ENCODE measurements at regions not wholly inside any gene's neighbourhood (a gene's known extent, or its start where the extent isn't known, plus 50 kb on each side); places are given as distances from the start of the nearest gene placed in this dataset.

DNA sequence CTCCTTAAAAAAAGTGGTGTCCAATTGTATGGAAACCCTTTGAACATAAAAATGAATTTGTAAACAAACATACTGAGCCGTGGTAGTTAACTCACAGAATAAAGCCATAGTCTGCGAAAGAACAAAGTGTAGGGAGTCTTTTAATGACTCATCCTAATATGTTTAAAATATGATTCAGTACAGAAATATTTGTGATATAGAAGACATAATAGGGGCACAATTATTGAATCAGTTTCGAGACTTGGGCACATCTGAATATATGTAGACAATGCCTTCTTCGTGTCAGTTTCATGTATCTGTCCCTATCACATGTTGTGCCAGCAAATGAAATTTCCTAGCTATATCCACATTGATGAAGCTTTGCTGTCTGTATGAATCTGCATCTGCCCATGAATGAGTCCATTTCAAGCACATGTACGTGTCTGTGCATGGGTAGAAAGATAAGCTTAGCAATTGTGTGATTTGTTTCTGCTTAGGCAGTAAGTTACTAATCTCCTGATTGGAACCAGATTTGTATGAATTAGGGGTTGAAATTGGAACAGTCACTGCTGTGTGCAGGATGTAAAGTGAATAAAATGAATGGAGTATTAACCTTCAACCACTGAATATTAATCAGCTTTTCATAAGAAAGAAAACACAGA lies 112.5 kb upstream of the SOX9 start:
- Histone ChIP-seq H3K4me3 (ENCODE audit: low read length in 2 of 2) (no peak overlapping the region), H3K4me1 (ENCODE audit: control insufficient read depth in 1 of 2, insufficient read depth in 2 of 2, low read length in 2 of 2) (no peaks in the 10 kb centered on the region), H3K27me3 (ENCODE audit: control insufficient read depth in 1 of 2, insufficient read depth in 2 of 2, low read length in 1 of 2) (no peaks in the 10 kb centered on the region), H3K9me3 (ENCODE audit: control insufficient read depth, low read length) (peaks cover 1% of the 10 kb centered on the region), H3K27ac (ENCODE audit: low read depth in 1 of 2, low read length in 2 of 2) (no peak overlapping the region), H3K36me3 (ENCODE audit: control insufficient read depth in 1 of 2, insufficient read depth in 2 of 2, low read length in 1 of 2) (no peaks in the 10 kb centered on the region)
- ATAC-seq (ENCODE audit: low FRiP score) (no peak), DNase-seq (no peak)
- intact Hi-C loops (cut with DNase I): no loop called here
- WGBS, 2 donors: 69 to 78% methylated on average over 5 of the region's 5 CpGs

DNA sequence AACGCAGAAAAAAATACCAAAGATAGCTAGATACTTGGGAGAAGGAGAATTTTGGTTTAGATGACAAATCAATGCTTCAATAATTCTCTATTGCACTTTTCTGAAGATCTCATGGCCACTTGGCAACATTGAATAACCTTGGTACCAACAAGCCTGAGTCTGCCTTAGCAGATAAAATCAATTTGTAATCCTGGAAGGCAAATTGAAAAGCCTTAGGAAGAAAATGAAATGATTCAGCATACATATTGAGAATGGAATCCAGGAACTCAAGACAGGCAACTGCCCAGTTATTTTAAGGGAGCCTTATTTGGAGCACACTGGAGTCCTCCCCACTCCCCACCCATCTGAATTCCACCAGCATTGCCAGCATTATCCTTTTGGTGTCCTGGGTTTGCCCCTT lies 109.3 kb upstream of the SOX9 start:
- no peak for ATAC-seq (ENCODE audit: low FRiP score)
- Histone ChIP-seq H3K4me3 (ENCODE audit: low read length in 2 of 2) (no peak overlapping the region), H3K9me3 (ENCODE audit: control insufficient read depth, low read length) (peaks cover 1% of the 10 kb centered on the region), H3K27ac (ENCODE audit: low read depth in 1 of 2, low read length in 2 of 2) (no peak overlapping the region), H3K27me3 (ENCODE audit: control insufficient read depth in 1 of 2, insufficient read depth in 2 of 2, low read length in 1 of 2) (no peaks in the 10 kb centered on the region), H3K36me3 (ENCODE audit: control insufficient read depth in 1 of 2, insufficient read depth in 2 of 2, low read length in 1 of 2) (no peaks in the 10 kb centered on the region), H3K4me1 (ENCODE audit: control insufficient read depth in 1 of 2, insufficient read depth in 2 of 2, low read length in 2 of 2) (no peaks in the 10 kb centered on the region)
- DNase-seq: no peak
- 95 to 98% methylated on average over 1 of the region's 1 CpG for WGBS, 2 donors
- intact Hi-C loops (cut with DNase I): no loop called here

- no peaks in the 10 kb centered on the region for H3K36me3 ChIP-seq (ENCODE audit: control insufficient read depth in 1 of 2, insufficient read depth in 2 of 2, low read length in 1 of 2)
- 90 to 92% methylated on average over 3 of the region's 3 CpGs for WGBS, 2 donors
- no peak overlapping the region for H3K27ac ChIP-seq (ENCODE audit: low read depth in 1 of 2, low read length in 2 of 2)
- no peak overlapping the region for H3K4me3 ChIP-seq (ENCODE audit: low read length in 2 of 2)
- no peak for ATAC-seq (ENCODE audit: low FRiP score)
- no peaks in the 10 kb centered on the region for H3K27me3 ChIP-seq (ENCODE audit: control insufficient read depth in 1 of 2, insufficient read depth in 2 of 2, low read length in 1 of 2)
- intact Hi-C loops (cut with DNase I): no loop called here
- H3K4me1 ChIP-seq (ENCODE audit: control insufficient read depth in 1 of 2, insufficient read depth in 2 of 2, low read length in 2 of 2): no peaks in the 10 kb centered on the region
- DNase-seq: no peak
- H3K9me3 ChIP-seq (ENCODE audit: control insufficient read depth, low read length): no peaks in the 10 kb centered on the region
Observed at GRCh38 chr17:72021417-72022041, 99.3 kb upstream of the SOX9 start.

- Histone ChIP-seq H3K36me3 (ENCODE audit: control insufficient read depth in 1 of 2, insufficient read depth in 2 of 2, low read length in 1 of 2) (no peaks in the 10 kb centered on the region), H3K4me1 (ENCODE audit: control insufficient read depth in 1 of 2, insufficient read depth in 2 of 2, low read length in 2 of 2) (no peaks in the 10 kb centered on the region), H3K27ac (ENCODE audit: low read depth in 1 of 2, low read length in 2 of 2) (no peak overlapping the region), H3K27me3 (ENCODE audit: control insufficient read depth in 1 of 2, insufficient read depth in 2 of 2, low read length in 1 of 2) (no peaks in the 10 kb centered on the region), H3K4me3 (ENCODE audit: low read length in 2 of 2) (no peak overlapping the region), H3K9me3 (ENCODE audit: control insufficient read depth, low read length) (no peaks in the 10 kb centered on the region)
- DNase-seq (no peak), ATAC-seq (ENCODE audit: low FRiP score) (no peak)
- 72 to 76% methylated on average over 6 of the region's 6 CpGs for WGBS, 2 donors
- intact Hi-C loops (cut with DNase I): no loop called here
Observed at GRCh38 chr17:72022328-72023275, 98.2 kb upstream of the SOX9 start.

GRCh38 chr17:72024457-72024856 lies 96.4 kb upstream of the SOX9 start:
- no peaks in the 10 kb centered on the region for H3K4me1 ChIP-seq (ENCODE audit: control insufficient read depth in 1 of 2, insufficient read depth in 2 of 2, low read length in 2 of 2)
- intact Hi-C loops (cut with DNase I): no loop called here
- H3K27ac ChIP-seq (ENCODE audit: low read depth in 1 of 2, low read length in 2 of 2): no peak overlapping the region
- H3K9me3 ChIP-seq (ENCODE audit: control insufficient read depth, low read length): no peaks in the 10 kb centered on the region
- H3K4me3 ChIP-seq (ENCODE audit: low read length in 2 of 2): no peak overlapping the region
- no peaks in the 10 kb centered on the region for H3K27me3 ChIP-seq (ENCODE audit: control insufficient read depth in 1 of 2, insufficient read depth in 2 of 2, low read length in 1 of 2)
- DNase-seq (no peak), ATAC-seq (ENCODE audit: low FRiP score) (no peak)
- no peaks in the 10 kb centered on the region for H3K36me3 ChIP-seq (ENCODE audit: control insufficient read depth in 1 of 2, insufficient read depth in 2 of 2, low read length in 1 of 2)

GRCh38 chr17:72025113-72025512 lies 95.7 kb upstream of the SOX9 start:
- WGBS, 2 donors: 26 to 43% methylated on average over 5 of the region's 5 CpGs
- no peak overlapping the region for H3K4me3 ChIP-seq (ENCODE audit: low read length in 2 of 2)
- no peak for DNase-seq

GRCh38 chr17:72030067-72030899 lies 90.5 kb upstream of the SOX9 start:
- no peaks in the 10 kb centered on the region for H3K9me3 ChIP-seq (ENCODE audit: control insufficient read depth, low read length)
- peak in 1 of 2 donors; percentile 50 for DNase-seq
- no peaks in the 10 kb centered on the region for H3K36me3 ChIP-seq (ENCODE audit: control insufficient read depth in 1 of 2, insufficient read depth in 2 of 2, low read length in 1 of 2)
- WGBS, 2 donors: 5 to 7% methylated on average over 21 to 22 of the region's 22 CpGs
- H3K27me3 ChIP-seq (ENCODE audit: control insufficient read depth in 1 of 2, insufficient read depth in 2 of 2, low read length in 1 of 2): no peaks in the 10 kb centered on the region
- no peak overlapping the region for H3K27ac ChIP-seq (ENCODE audit: low read depth in 1 of 2, low read length in 2 of 2)
- no peaks in the 10 kb centered on the region for H3K4me1 ChIP-seq (ENCODE audit: control insufficient read depth in 1 of 2, insufficient read depth in 2 of 2, low read length in 2 of 2)
- ATAC-seq (ENCODE audit: low FRiP score): no peak
- peak overlapping the region in 1 of 2 donors; percentile 18 for H3K4me3 ChIP-seq (ENCODE audit: low read length in 2 of 2)
- intact Hi-C loops (cut with DNase I): no loop called here

More at GRCh38 chr17:72025113-72025512, 95.7 kb upstream of the SOX9 start:
- H3K27ac ChIP-seq (ENCODE audit: low read depth in 1 of 2, low read length in 2 of 2): no peak overlapping the region
- no peaks in the 10 kb centered on the region for H3K9me3 ChIP-seq (ENCODE audit: control insufficient read depth, low read length)
- ATAC-seq (ENCODE audit: low FRiP score): no peak
- no peaks in the 10 kb centered on the region for H3K27me3 ChIP-seq (ENCODE audit: control insufficient read depth in 1 of 2, insufficient read depth in 2 of 2, low read length in 1 of 2)
- intact Hi-C loops (cut with DNase I): no loop called here
- H3K36me3 ChIP-seq (ENCODE audit: control insufficient read depth in 1 of 2, insufficient read depth in 2 of 2, low read length in 1 of 2): no peaks in the 10 kb centered on the region
- H3K4me1 ChIP-seq (ENCODE audit: control insufficient read depth in 1 of 2, insufficient read depth in 2 of 2, low read length in 2 of 2): no peaks in the 10 kb centered on the region

- Histone ChIP-seq H3K4me3 (ENCODE audit: low read length in 2 of 2) (no peak overlapping the region), H3K36me3 (ENCODE audit: control insufficient read depth in 1 of 2, insufficient read depth in 2 of 2, low read length in 1 of 2) (no peaks in the 10 kb centered on the region), H3K4me1 (ENCODE audit: control insufficient read depth in 1 of 2, insufficient read depth in 2 of 2, low read length in 2 of 2) (no peaks in the 10 kb centered on the region), H3K9me3 (ENCODE audit: control insufficient read depth, low read length) (no peaks in the 10 kb centered on the region), H3K27ac (ENCODE audit: low read depth in 1 of 2, low read length in 2 of 2) (no peak overlapping the region), H3K27me3 (ENCODE audit: control insufficient read depth in 1 of 2, insufficient read depth in 2 of 2, low read length in 1 of 2) (no peaks in the 10 kb centered on the region)
- WGBS, 2 donors: 90 to 93% methylated on average over 8 of the region's 8 CpGs
- ATAC-seq (ENCODE audit: low FRiP score): no peak
- intact Hi-C loops (cut with DNase I): no loop called here
- DNase-seq: no peak
Observed at GRCh38 chr17:72031219-72031884, 89.5 kb upstream of the SOX9 start.
